WTC11 (cell line): ENCODE measurements at regions not wholly inside any gene's neighbourhood (a gene's known extent, or its start where the extent isn't known, plus 50 kb on each side); places are given as distances from the start of the nearest gene placed in this dataset.

Experiments
- FOXK1 ChIP-seq: sonication (generic); formaldehyde crosslinking; IDR thresholded peaks from 2 replicates; pipeline ENCODE4 v1.8.0; 2022; ENCODE audit warnings: mild to moderate bottlenecking, moderate library complexity, missing genetic modification reagents
- NFE2L1 ChIP-seq: sonication (generic); formaldehyde crosslinking; IDR thresholded peaks from 2 replicates; pipeline ENCODE4 v1.8.1; 2023; ENCODE audit warnings: missing genetic modification reagents
- NR1H2 ChIP-seq: sonication (generic); formaldehyde crosslinking; IDR thresholded peaks from 2 replicates; pipeline ENCODE4 v1.9.0; 2021; ENCODE audit warnings: mild to moderate bottlenecking, moderate library complexity, missing genetic modification reagents
- NR3C1 ChIP-seq: sonication (generic); formaldehyde crosslinking; conservative IDR thresholded peaks from 2 replicates; pipeline ENCODE4 v1.8.1; 2023; ENCODE audit warnings: low read depth, mild to moderate bottlenecking, missing genetic modification reagents
- SMAD4 ChIP-seq: sonication (generic); formaldehyde crosslinking; IDR thresholded peaks from 2 replicates; pipeline ENCODE4 v1.8.0; 2022; ENCODE audit warnings: mild to moderate bottlenecking, missing genetic modification reagents
- TF ChIP-seq, protein P1 (sequence below): fragments of 200-600 bp; IDR thresholded peaks from 2 replicates; pipeline ENCODE4 v1.8.0; 2022; ENCODE audit warnings: antibody characterized with exemption
- TF ChIP-seq, protein P2 (sequence below): sonication (generic); formaldehyde crosslinking; IDR thresholded peaks from 2 replicates; pipeline ENCODE4 v1.8.0; 2023; ENCODE audit warnings: missing genetic modification reagents

DNA sequence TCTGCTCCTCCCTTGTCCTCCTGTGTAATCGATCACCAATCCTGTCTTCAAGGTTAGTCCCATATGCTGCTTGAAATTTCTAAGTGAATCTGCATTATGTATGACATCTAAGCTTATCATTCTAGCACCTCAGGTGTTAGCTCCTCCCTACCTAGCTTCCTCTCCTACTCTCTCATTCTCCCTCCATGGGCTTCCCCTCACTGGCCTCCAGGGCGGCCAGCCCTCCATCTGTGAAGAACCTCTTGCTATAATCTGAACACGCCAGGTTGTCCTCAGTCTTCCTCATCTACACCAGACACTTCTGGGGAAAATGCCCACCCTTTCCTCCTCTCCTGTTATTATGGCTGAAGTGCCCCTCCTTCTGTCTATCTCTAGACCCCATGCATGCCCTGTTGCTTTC, 599.3 kb upstream of the KLF4 start:
- TF ChIP-seq, protein P1, sequence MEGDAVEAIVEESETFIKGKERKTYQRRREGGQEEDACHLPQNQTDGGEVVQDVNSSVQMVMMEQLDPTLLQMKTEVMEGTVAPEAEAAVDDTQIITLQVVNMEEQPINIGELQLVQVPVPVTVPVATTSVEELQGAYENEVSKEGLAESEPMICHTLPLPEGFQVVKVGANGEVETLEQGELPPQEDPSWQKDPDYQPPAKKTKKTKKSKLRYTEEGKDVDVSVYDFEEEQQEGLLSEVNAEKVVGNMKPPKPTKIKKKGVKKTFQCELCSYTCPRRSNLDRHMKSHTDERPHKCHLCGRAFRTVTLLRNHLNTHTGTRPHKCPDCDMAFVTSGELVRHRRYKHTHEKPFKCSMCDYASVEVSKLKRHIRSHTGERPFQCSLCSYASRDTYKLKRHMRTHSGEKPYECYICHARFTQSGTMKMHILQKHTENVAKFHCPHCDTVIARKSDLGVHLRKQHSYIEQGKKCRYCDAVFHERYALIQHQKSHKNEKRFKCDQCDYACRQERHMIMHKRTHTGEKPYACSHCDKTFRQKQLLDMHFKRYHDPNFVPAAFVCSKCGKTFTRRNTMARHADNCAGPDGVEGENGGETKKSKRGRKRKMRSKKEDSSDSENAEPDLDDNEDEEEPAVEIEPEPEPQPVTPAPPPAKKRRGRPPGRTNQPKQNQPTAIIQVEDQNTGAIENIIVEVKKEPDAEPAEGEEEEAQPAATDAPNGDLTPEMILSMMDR: no peak
- TF ChIP-seq SMAD4 (CRISPR knock-in tag) (no peak), NR3C1 (CRISPR knock-in tag) (no peak), NFE2L1 (CRISPR knock-in tag) (no peak), NR1H2 (CRISPR knock-in tag) (no peak), FOXK1 (CRISPR knock-in tag) (no peak)
- TF ChIP-seq, protein P2, sequence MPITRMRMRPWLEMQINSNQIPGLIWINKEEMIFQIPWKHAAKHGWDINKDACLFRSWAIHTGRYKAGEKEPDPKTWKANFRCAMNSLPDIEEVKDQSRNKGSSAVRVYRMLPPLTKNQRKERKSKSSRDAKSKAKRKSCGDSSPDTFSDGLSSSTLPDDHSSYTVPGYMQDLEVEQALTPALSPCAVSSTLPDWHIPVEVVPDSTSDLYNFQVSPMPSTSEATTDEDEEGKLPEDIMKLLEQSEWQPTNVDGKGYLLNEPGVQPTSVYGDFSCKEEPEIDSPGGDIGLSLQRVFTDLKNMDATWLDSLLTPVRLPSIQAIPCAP (CRISPR knock-in tag): no peak
